Small intestine (tissue), 7 donors: ENCODE measurements at regions not wholly inside any gene's neighbourhood (a gene's known extent, or its start where the extent isn't known, plus 50 kb on each side); places are given as distances from the start of the nearest gene placed in this dataset.

ENCODE experiments used
- DNase-seq, 2 donors: peaks; one replicate each; pipeline versions ENCODE4 v3.0.0 to v3.0.0-alpha.2; 2013
- FAIRE-seq: peaks from 2 replicates; lab custom pipeline; 2012; peaks lifted over from hg19 to GRCh38; lab: Jason Lieb, UNC
- H3K27ac ChIP-seq, 3 donors: one replicate each; pipeline ENCODE4 v1.5.1; 2013; ENCODE audit warnings: low read length in 2 of 3, mild to moderate bottlenecking in 2 of 3, control low read depth in 1 of 3, inconsistent platforms in 1 of 3, low read depth in 1 of 3, moderate library complexity in 1 of 3
- H3K27me3 ChIP-seq, 3 donors: one replicate each; pipeline ENCODE4 v1.6.1; 2013; ENCODE audit warnings: low read length in 3 of 3, inconsistent platforms in 1 of 3; ENCODE audit not compliant: control insufficient read depth in 3 of 3, insufficient read depth in 3 of 3
- H3K36me3 ChIP-seq, 3 donors: one replicate each; pipeline ENCODE4 v1.6.1; 2013; ENCODE audit warnings: low read length in 3 of 3, inconsistent platforms in 1 of 3, low read depth in 1 of 3, mild to moderate bottlenecking in 1 of 3, moderate library complexity in 1 of 3; ENCODE audit not compliant: control insufficient read depth in 3 of 3, insufficient read depth in 2 of 3
- H3K4me1 ChIP-seq, 3 donors: one replicate each; pipeline ENCODE4 v1.6.1; 2013; ENCODE audit warnings: low read length in 2 of 3, inconsistent platforms in 1 of 3, low read depth in 1 of 3, mild to moderate bottlenecking in 1 of 3, moderate library complexity in 1 of 3; ENCODE audit not compliant: control insufficient read depth in 3 of 3, insufficient read depth in 2 of 3
- H3K4me3 ChIP-seq, 3 donors: one replicate each; pipeline ENCODE4 v1.5.1; 2013; ENCODE audit warnings: low read length in 3 of 3, control low read depth in 1 of 3, inconsistent platforms in 1 of 3, low read depth in 1 of 3, mild to moderate bottlenecking in 1 of 3, moderate library complexity in 1 of 3
- H3K9me3 ChIP-seq, 2 donors: one replicate each; pipeline ENCODE4 v1.6.1; 2013; ENCODE audit warnings: low read depth in 1 of 2, low read length in 1 of 2; ENCODE audit not compliant: control insufficient read depth in 2 of 2, insufficient read depth in 1 of 2
- WGBS, 3 donors: extraction: QIAGEN DNeasy Blood & Tissue Kit; methylation state at CpG; one replicate each; pipeline ENCODE4 v1.1.7; 2013; 5-methylcytosine and 5-hydroxymethylcytosine counted together
- donor health status: healthy with polysubstance abuse.
- donor health status: control.
- donor health status: control.
- donor health status: Bipolar disorder and iron deficiency.
- donor health status: healthy.

GRCh38 chr20:51162015-51162414 is 139.1 kb upstream of the KCNG1 start:
- 51 to 61% (median 56%) methylated on average over 6 of the region's 6 CpGs for WGBS, 3 donors
- Histone ChIP-seq H3K4me3 (no peak overlapping the region), H3K9me3 (peaks cover 0 to 4% of the 10 kb centered on the region in 2 donors), H3K4me1 (peaks cover 0 to 14% (median 7%) of the 10 kb centered on the region in 3 donors), H3K27ac (no peak overlapping the region), H3K27me3 (peaks cover under 1 to 52% (median 20%) of the 10 kb centered on the region in 3 donors), H3K36me3 (no peaks in the 10 kb centered on the region)
- DNase-seq (no peak), FAIRE-seq (no peak)

GRCh38 chr20:51160821-51161220 is 137.9 kb upstream of the KCNG1 start:
- no peak overlapping the region for H3K4me3 ChIP-seq
- FAIRE-seq, result no peak
- H3K27me3 ChIP-seq, result peaks cover 6 to 62% (median 22%) of the 10 kb centered on the region in 3 donors
- WGBS, 3 donors, result 42 to 70% (median 45%) methylated on average over 4 to 6 of the region's 6 CpGs
- H3K4me1 ChIP-seq, result peaks cover 0 to 14% (median 7%) of the 10 kb centered on the region in 3 donors
- H3K27ac ChIP-seq, result no peak overlapping the region
- H3K36me3 ChIP-seq, result no peaks in the 10 kb centered on the region
- peaks cover 0 to 4% of the 10 kb centered on the region in 2 donors for H3K9me3 ChIP-seq
- no peak for DNase-seq

GRCh38 chr20:51159981-51160380 is 137.1 kb upstream of the KCNG1 start:
- 37 to 67% (median 39%) methylated on average over 2 of the region's 2 CpGs for WGBS, 3 donors
- FAIRE-seq, result no peak
- no peak overlapping the region for H3K4me3 ChIP-seq

GRCh38 chr20:51159303-51159702 is 136.4 kb upstream of the KCNG1 start:
- H3K27me3 ChIP-seq, result peaks cover 6 to 74% (median 29%) of the 10 kb centered on the region in 3 donors
- peaks cover 0 to 4% of the 10 kb centered on the region in 2 donors for H3K9me3 ChIP-seq
- H3K4me1 ChIP-seq, result peaks cover 0 to 4% (median 1%) of the 10 kb centered on the region in 3 donors
- WGBS, 3 donors, result 43 to 60% (median 55%) methylated on average over 8 of the region's 8 CpGs
- FAIRE-seq (no peak), DNase-seq (no peak)
- H3K4me3 ChIP-seq, result no peak overlapping the region
- no peaks in the 10 kb centered on the region for H3K36me3 ChIP-seq
- H3K27ac ChIP-seq, result no peak overlapping the region

More at GRCh38 chr20:51159981-51160380, 137.1 kb upstream of the KCNG1 start:
- peaks cover 0 to 4% of the 10 kb centered on the region in 2 donors for H3K9me3 ChIP-seq
- peaks cover 0 to 11% (median 4%) of the 10 kb centered on the region in 3 donors for H3K4me1 ChIP-seq
- peaks cover 6 to 68% (median 24%) of the 10 kb centered on the region in 3 donors for H3K27me3 ChIP-seq
- H3K36me3 ChIP-seq, result no peaks in the 10 kb centered on the region
- no peak for DNase-seq
- no peak overlapping the region for H3K27ac ChIP-seq

GRCh38 chr20:51158226-51158625 is 135.3 kb upstream of the KCNG1 start:
- Histone ChIP-seq H3K36me3 (no peaks in the 10 kb centered on the region), H3K4me3 (no peak overlapping the region), H3K27ac (no peak overlapping the region), H3K4me1 (no peaks in the 10 kb centered on the region), H3K9me3 (peaks cover 0 to 4% of the 10 kb centered on the region in 2 donors), H3K27me3 (peaks cover 6 to 77% (median 29%) of the 10 kb centered on the region in 3 donors)
- WGBS, 3 donors, result 42 to 76% (median 73%) methylated on average over 7 of the region's 7 CpGs
- FAIRE-seq (no peak), DNase-seq (no peak)

GRCh38 chr20:51156041-51156982 is 133.4 kb upstream of the KCNG1 start:
- no peak overlapping the region for H3K27ac ChIP-seq
- DNase-seq (no peak), FAIRE-seq (no peak)
- H3K27me3 ChIP-seq, result peaks cover 6 to 63% (median 28%) of the 10 kb centered on the region in 3 donors
- no peak overlapping the region for H3K4me3 ChIP-seq
- H3K9me3 ChIP-seq, result peaks cover 0 to 4% of the 10 kb centered on the region in 2 donors
- 40 to 60% (median 56%) methylated on average over 17 of the region's 17 CpGs for WGBS, 3 donors
- no peaks in the 10 kb centered on the region for H3K36me3 ChIP-seq
- no peaks in the 10 kb centered on the region for H3K4me1 ChIP-seq

GRCh38 chr20:51154708-51155690 is 132.1 kb upstream of the KCNG1 start:
- WGBS, 3 donors, result 73 to 85% (median 78%) methylated on average over 19 of the region's 19 CpGs
- H3K4me1 ChIP-seq, result no peaks in the 10 kb centered on the region
- H3K9me3 ChIP-seq, result no peaks in the 10 kb centered on the region
- FAIRE-seq (no peak), DNase-seq (no peak)
- no peaks in the 10 kb centered on the region for H3K36me3 ChIP-seq
- peaks cover 6 to 51% (median 18%) of the 10 kb centered on the region in 3 donors for H3K27me3 ChIP-seq
- H3K4me3 ChIP-seq, result no peak overlapping the region
- no peak overlapping the region for H3K27ac ChIP-seq
